Ovary (tissue), 7 donors: ENCODE measurements at regions not wholly inside any gene's neighbourhood (a gene's known extent, or its start where the extent isn't known, plus 50 kb on each side); places are given as distances from the start of the nearest gene placed in this dataset.

Source experiments
- DNase-seq, 5 donors: peaks; one replicate each; pipeline ENCODE4 v3.0.0-alpha.2; 2019 to 2020
- H3K27ac ChIP-seq, 2 donors: fragments of 200-600 bp; one replicate each; pipeline versions ENCODE4 v1.5.1 to v1.8.0; 2019 to 2022
- H3K27me3 ChIP-seq: fragments of 200-600 bp; one replicate; pipeline ENCODE4 v1.8.0; 2022
- H3K36me3 ChIP-seq: fragments of 200-600 bp; sonication (generic); one replicate; pipeline ENCODE4 v1.5.1; 2019
- H3K4me1 ChIP-seq: one replicate; pipeline ENCODE4 v1.8.1; 2013; ENCODE audit warnings: mild to moderate bottlenecking, moderate library complexity; ENCODE audit not compliant: insufficient read depth
- H3K4me3 ChIP-seq: fragments of 200-600 bp; sonication (generic); one replicate; pipeline ENCODE4 v1.5.1; 2017
- H3K9me3 ChIP-seq, 2 donors: fragments of 200-600 bp in 1 of 2; sonication (generic) in 1 of 2; one replicate each; pipeline versions ENCODE4 v1.5.1 to v1.8.1; 2013 to 2019; ENCODE audit warnings: mild to moderate bottlenecking in 1 of 2, moderate library complexity in 1 of 2
- CTCF ChIP-seq, 3 donors: fragments of 450-650 bp in 2 of 3; fragments of 200-600 bp in 1 of 3; IDR thresholded peaks; one replicate each; pipeline versions ENCODE4 v1.5.1 to v1.8.0; 2016 to 2022; ENCODE audit warnings: antibody characterized with exemption in 3 of 3, mild to moderate bottlenecking in 1 of 3
- EP300 ChIP-seq: sonication (generic); formaldehyde crosslinking; IDR thresholded peaks from one replicate; pipeline ENCODE4 v1.6.1; 2017; ENCODE audit warnings: antibody characterized with exemption
- POLR2A ChIP-seq: fragments of 450-650 bp; IDR thresholded peaks from one replicate; pipeline ENCODE4 v1.6.1; 2017; ENCODE audit warnings: antibody characterized with exemption, mild to moderate bottlenecking, moderate library complexity
- WGBS, 3 donors: extraction: QIAGEN DNeasy Blood & Tissue Kit in 1 of 3; methylation state at CpG; one replicate each; pipeline versions ENCODE4 v1.1.5 to v1.1.7; 2013 to 2017; 5-methylcytosine and 5-hydroxymethylcytosine counted together
- intact Hi-C, 4 donors: fragments of 100-400 bp; cut with DNase I; formaldehyde crosslinking; loops; one replicate each; pipeline versions ENCODE4 v1.11.0 to v1.15.1; 2022 to 2023
- donor health status: DM: no; HTN: no; CAD: no; lungs with moderate emphysema.
- donor health status: DM: no; HTN: no; CAD: no.
- donor health status: Bipolar disorder and iron deficiency.
- donor health status: DM: no; HTN: no; CAD: no.
- donor health status: DM: yes; HTN: yes; CAD: no.

- 72 to 80% (median 78%) methylated on average over 4 of the region's 4 CpGs for WGBS, 3 donors
- no peaks in the 10 kb centered on the region for H3K4me1 ChIP-seq
- no peaks in the 10 kb centered on the region for H3K9me3 ChIP-seq
- H3K27me3 ChIP-seq = no peaks in the 10 kb centered on the region
- TF ChIP-seq EP300 (no peak), POLR2A (no peak)
- no peak for DNase-seq
- H3K36me3 ChIP-seq = no peaks in the 10 kb centered on the region
- H3K27ac ChIP-seq = no peak overlapping the region
- intact Hi-C loops = no loop called here
- H3K4me3 ChIP-seq = no peak overlapping the region
These were observed 100.8 kb upstream of the ATXN3L start for GRCh38 chrX:13420545-13421183.

DNA sequence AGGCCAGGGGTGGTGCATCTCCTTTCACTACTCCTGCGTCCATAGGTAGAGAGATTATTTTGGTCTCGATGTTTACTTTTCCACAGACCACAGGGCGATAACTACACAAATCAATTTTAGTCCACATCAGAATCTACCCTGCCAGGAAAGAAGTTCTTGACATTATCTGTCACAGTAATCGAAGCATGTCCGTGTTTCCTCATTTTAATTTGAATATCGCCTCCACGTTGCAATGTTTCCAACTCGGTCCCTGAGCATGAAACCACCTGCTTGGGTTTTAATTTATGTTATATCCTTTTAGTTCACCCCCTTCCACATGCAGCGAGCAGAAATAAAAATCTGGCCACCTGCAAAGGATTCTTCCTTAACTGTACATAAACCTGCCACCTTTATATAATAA, 100.1 kb upstream of the ATXN3L start:
- TF ChIP-seq POLR2A (no peak), CTCF (IDR thresholded peaks at IDR 0.05) (no peak), EP300 (no peak)
- no peaks in the 10 kb centered on the region for H3K9me3 ChIP-seq
- no peaks in the 10 kb centered on the region for H3K4me1 ChIP-seq
- WGBS, 3 donors = 84 to 90% (median 86%) methylated on average over 9 of the region's 9 CpGs
- intact Hi-C loops = no loop called here
- no peak for DNase-seq
- H3K4me3 ChIP-seq = no peak overlapping the region
- H3K27me3 ChIP-seq = no peaks in the 10 kb centered on the region
- H3K27ac ChIP-seq = no peak overlapping the region
- H3K36me3 ChIP-seq = no peaks in the 10 kb centered on the region

- Histone ChIP-seq H3K27ac (no peak overlapping the region), H3K4me1 (no peaks in the 10 kb centered on the region), H3K9me3 (no peaks in the 10 kb centered on the region), H3K36me3 (no peaks in the 10 kb centered on the region), H3K4me3 (no peak overlapping the region), H3K27me3 (no peaks in the 10 kb centered on the region)
- 76 to 78% (median 76%) methylated on average over 9 of the region's 9 CpGs for WGBS, 3 donors
- intact Hi-C loops = no loop called here
- TF ChIP-seq CTCF (IDR thresholded peaks at IDR 0.05) (no peak), EP300 (no peak), POLR2A (no peak)
- DNase-seq = no peak
These were observed 99.4 kb upstream of the ATXN3L start for GRCh38 chrX:13419276-13419675.

- TF ChIP-seq POLR2A (no peak), EP300 (no peak), CTCF (IDR thresholded peaks at IDR 0.05) (no peak)
- no peaks in the 10 kb centered on the region for H3K36me3 ChIP-seq
- no peaks in the 10 kb centered on the region for H3K4me1 ChIP-seq
- no peak overlapping the region for H3K27ac ChIP-seq
- no peaks in the 10 kb centered on the region for H3K27me3 ChIP-seq
- intact Hi-C loops = no loop called here
- 68 to 74% (median 71%) methylated on average over 8 of the region's 8 CpGs for WGBS, 3 donors
- DNase-seq = no peak
- H3K4me3 ChIP-seq = no peak overlapping the region
- H3K9me3 ChIP-seq = no peaks in the 10 kb centered on the region
These were observed 98.6 kb upstream of the ATXN3L start for GRCh38 chrX:13418126-13419097.

- intact Hi-C loops = no loop called here
- no peaks in the 10 kb centered on the region for H3K36me3 ChIP-seq
- 63 to 69% (median 66%) methylated on average over 7 of the region's 7 CpGs for WGBS, 3 donors
- H3K27me3 ChIP-seq = no peaks in the 10 kb centered on the region
- H3K9me3 ChIP-seq = no peaks in the 10 kb centered on the region
- no peak overlapping the region for H3K27ac ChIP-seq
- no peaks in the 10 kb centered on the region for H3K4me1 ChIP-seq
- no peak for DNase-seq
- H3K4me3 ChIP-seq = no peak overlapping the region
- no peak for TF ChIP-seq CTCF (IDR thresholded peaks at IDR 0.05)
These were observed 95.7 kb upstream of the ATXN3L start for GRCh38 chrX:13415509-13415908.
